SJCRH30 (cell line): ENCODE measurements at regions not wholly inside any gene's neighbourhood (a gene's known extent, or its start where the extent isn't known, plus 50 kb on each side); places are given as distances from the start of the nearest gene placed in this dataset.
A peak's percentile ranks its signal among the peaks of the same experiment; 100 is the strongest.

ENCODE experiments used
- DNase-seq, 2 experiments: peaks; one replicate each; pipeline ENCODE4 v3.0.0-alpha.2; 2015 to 2020
- H3K27ac ChIP-seq: fragments of 250-450 bp; sonication (Bioruptor Pico); 2 replicates; pipeline ENCODE4 v1.5.1; 2020; ENCODE audit warnings: mild to moderate bottlenecking, moderate library complexity
- H3K27me3 ChIP-seq: fragments of 250-450 bp; sonication (Bioruptor Pico); 2 replicates; pipeline ENCODE4 v1.5.1; 2020; ENCODE audit warnings: mild to moderate bottlenecking, moderate library complexity
- H3K36me3 ChIP-seq: fragments of 250-450 bp; sonication (Bioruptor Pico); 2 replicates; pipeline ENCODE4 v1.5.1; 2020; ENCODE audit warnings: mild to moderate bottlenecking, moderate library complexity
- H3K4me1 ChIP-seq: fragments of 250-450 bp; sonication (Bioruptor Pico); 2 replicates; pipeline ENCODE4 v1.5.1; 2020; ENCODE audit warnings: mild to moderate bottlenecking, moderate library complexity
- H3K4me3 ChIP-seq: fragments of 250-450 bp; sonication (Bioruptor Pico); 2 replicates; pipeline ENCODE4 v1.5.1; 2020; ENCODE audit warnings: mild to moderate bottlenecking, moderate library complexity
- H3K9me3 ChIP-seq: fragments of 250-450 bp; sonication (Bioruptor Pico); replicated peaks from 2 replicates; pipeline ENCODE4 v1.5.1; 2020; ENCODE audit warnings: mild to moderate bottlenecking, moderate library complexity

- DNase-seq: no peak
- Histone ChIP-seq H3K9me3 (no peaks in the 10 kb centered on the region), H3K27me3 (no peaks in the 10 kb centered on the region), H3K4me1 (peaks cover 8% of the 10 kb centered on the region; the same call in 1 of the 2 replicates), H3K4me3 (no peak overlapping the region), H3K36me3 (peaks cover 19% of the 10 kb centered on the region), H3K27ac (no peak overlapping the region)
Observed at GRCh38 chr2:74050151-74050550, 65.4 kb downstream of the TET3 start.

- peak; percentile 26 to 60 for DNase-seq
- no peaks in the 10 kb centered on the region for H3K9me3 ChIP-seq
Observed at GRCh38 chr2:74051504-74051903, 66.8 kb downstream of the TET3 start.

GRCh38 chr2:74052732-74053710, 68.3 kb downstream of the TET3 start:
- no peak overlapping the region for H3K4me3 ChIP-seq

More at GRCh38 chr2:74051504-74051903, 66.8 kb downstream of the TET3 start:
- no peak overlapping the region for H3K4me3 ChIP-seq
- H3K27ac ChIP-seq: no peak overlapping the region
- no peaks in the 10 kb centered on the region for H3K27me3 ChIP-seq
- peaks cover 17% of the 10 kb centered on the region for H3K36me3 ChIP-seq
- H3K4me1 ChIP-seq: peaks cover 8% of the 10 kb centered on the region; the same call in 1 of the 2 replicates

GRCh38 chr2:74053959-74054715, 69.4 kb downstream of the TET3 start:
- DNase-seq: no peak
- H3K4me1 ChIP-seq: peaks cover 8% of the 10 kb centered on the region; the same call in 1 of the 2 replicates
- no peak overlapping the region for H3K27ac ChIP-seq
- no peaks in the 10 kb centered on the region for H3K27me3 ChIP-seq
- H3K4me3 ChIP-seq: no peak overlapping the region
- H3K9me3 ChIP-seq: no peaks in the 10 kb centered on the region
- H3K36me3 ChIP-seq: peaks cover 6% of the 10 kb centered on the region

More at GRCh38 chr2:74052732-74053710, 68.3 kb downstream of the TET3 start:
- no peak overlapping the region for H3K27ac ChIP-seq
- no peaks in the 10 kb centered on the region for H3K27me3 ChIP-seq
- peaks cover 3% of the 10 kb centered on the region; the same call in 1 of the 2 replicates for H3K36me3 ChIP-seq
- no peaks in the 10 kb centered on the region for H3K9me3 ChIP-seq
- H3K4me1 ChIP-seq: peaks cover 8% of the 10 kb centered on the region; the same call in 1 of the 2 replicates
- no peak for DNase-seq

- H3K4me1 ChIP-seq: no peaks in the 10 kb centered on the region
- H3K9me3 ChIP-seq: peaks cover 4% of the 10 kb centered on the region; the same call in 1 of the 2 replicates
- no peak overlapping the region for H3K27ac ChIP-seq
- DNase-seq: no peak
- no peak overlapping the region for H3K4me3 ChIP-seq
- H3K36me3 ChIP-seq: peaks cover 16% of the 10 kb centered on the region
- no peaks in the 10 kb centered on the region for H3K27me3 ChIP-seq
Observed at GRCh38 chr2:74059137-74059775, 74.5 kb downstream of the TET3 start.

GRCh38 chr2:74063486-74063885, 78.8 kb downstream of the TET3 start:
- H3K9me3 ChIP-seq: peaks cover 4% of the 10 kb centered on the region; the same call in 1 of the 2 replicates
- H3K27me3 ChIP-seq: no peaks in the 10 kb centered on the region
- no peak overlapping the region for H3K27ac ChIP-seq
- no peak overlapping the region for H3K4me3 ChIP-seq
- DNase-seq: no peak
- H3K4me1 ChIP-seq: no peaks in the 10 kb centered on the region
- peaks cover 20% of the 10 kb centered on the region for H3K36me3 ChIP-seq

GRCh38 chr2:74065456-74065855, 80.7 kb downstream of the TET3 start:
- no peaks in the 10 kb centered on the region for H3K27me3 ChIP-seq
- DNase-seq: no peak
- peaks cover 19% of the 10 kb centered on the region for H3K36me3 ChIP-seq
- H3K4me3 ChIP-seq: no peak overlapping the region
- no peaks in the 10 kb centered on the region for H3K4me1 ChIP-seq
- no peak overlapping the region for H3K27ac ChIP-seq
- H3K9me3 ChIP-seq: peaks cover 4% of the 10 kb centered on the region; the same call in 1 of the 2 replicates

- Histone ChIP-seq H3K9me3 (peaks cover 4% of the 10 kb centered on the region; the same call in 1 of the 2 replicates), H3K4me1 (no peaks in the 10 kb centered on the region), H3K4me3 (no peak overlapping the region), H3K27ac (no peak overlapping the region), H3K36me3 (peaks cover 19% of the 10 kb centered on the region), H3K27me3 (no peaks in the 10 kb centered on the region)
- no peak for DNase-seq
Observed at GRCh38 chr2:74066491-74067203, 81.1 kb downstream of the BOLA3 start.

- H3K27ac ChIP-seq: no peak overlapping the region
- peaks cover 17% of the 10 kb centered on the region for H3K36me3 ChIP-seq
- peaks cover 3% of the 10 kb centered on the region; the same call in 1 of the 2 replicates for H3K9me3 ChIP-seq
- no peak overlapping the region for H3K4me3 ChIP-seq
- no peak for DNase-seq
- H3K27me3 ChIP-seq: no peaks in the 10 kb centered on the region
- H3K4me1 ChIP-seq: no peaks in the 10 kb centered on the region
Observed at GRCh38 chr2:74067221-74067747, 80.4 kb downstream of the BOLA3 start.

- Histone ChIP-seq H3K27me3 (no peaks in the 10 kb centered on the region), H3K36me3 (peaks cover 24% of the 10 kb centered on the region), H3K4me1 (no peaks in the 10 kb centered on the region), H3K27ac (no peak overlapping the region), H3K9me3 (no peaks in the 10 kb centered on the region; the same call in 1 of the 2 replicates), H3K4me3 (no peak overlapping the region)
- no peak for DNase-seq
Observed at GRCh38 chr2:74070991-74071390, 76.7 kb downstream of the BOLA3 start.

GRCh38 chr2:74071426-74071825, 76.3 kb downstream of the BOLA3 start:
- Histone ChIP-seq H3K27ac (no peak overlapping the region), H3K4me3 (no peak overlapping the region), H3K36me3 (peaks cover 24% of the 10 kb centered on the region), H3K27me3 (no peaks in the 10 kb centered on the region), H3K9me3 (no peaks in the 10 kb centered on the region; the same call in 1 of the 2 replicates), H3K4me1 (no peaks in the 10 kb centered on the region)
- no peak for DNase-seq

GRCh38 chr2:74072565-74072964, 75.1 kb downstream of the BOLA3 start:
- Histone ChIP-seq H3K9me3 (no peaks in the 10 kb centered on the region; the same call in 1 of the 2 replicates), H3K27ac (no peak overlapping the region), H3K36me3 (peaks cover 20% of the 10 kb centered on the region), H3K27me3 (no peaks in the 10 kb centered on the region), H3K4me1 (no peaks in the 10 kb centered on the region), H3K4me3 (no peak overlapping the region)
- DNase-seq: no peak

GRCh38 chr2:74074487-74074886, 73.2 kb downstream of the BOLA3 start:
- Histone ChIP-seq H3K27me3 (no peaks in the 10 kb centered on the region), H3K9me3 (no peaks in the 10 kb centered on the region; the same call in 1 of the 2 replicates), H3K36me3 (peaks cover 20% of the 10 kb centered on the region), H3K4me1 (no peaks in the 10 kb centered on the region), H3K27ac (no peak overlapping the region), H3K4me3 (no peak overlapping the region)
- DNase-seq: no peak

- Histone ChIP-seq H3K27ac (no peak overlapping the region), H3K4me1 (no peaks in the 10 kb centered on the region), H3K4me3 (no peak overlapping the region), H3K27me3 (no peaks in the 10 kb centered on the region), H3K36me3 (peaks cover 13% of the 10 kb centered on the region), H3K9me3 (no peaks in the 10 kb centered on the region)
- DNase-seq: no peak
Observed at GRCh38 chr2:74076074-74076470, 71.6 kb downstream of the BOLA3 start.
